ENCODE measurements at regions not wholly inside any gene's neighbourhood (a gene's known extent, or its start where the extent isn't known, plus 50 kb on each side); places are given as distances from the start of the nearest gene placed in this dataset.
A peak's percentile ranks its signal among the peaks of the same experiment; 100 is the strongest.

- FAIRE-seq, result no peak
- DNase-seq (ENCODE audit: low spot score), result no peak
These were observed 372.8 kb upstream of the CCDC179 start for GRCh38 chr11:23233075-23233474.

- FAIRE-seq (no peak), DNase-seq (ENCODE audit: low spot score) (no peak)
These were observed 376.7 kb upstream of the CCDC179 start for GRCh38 chr11:23236826-23237555.

DNA sequence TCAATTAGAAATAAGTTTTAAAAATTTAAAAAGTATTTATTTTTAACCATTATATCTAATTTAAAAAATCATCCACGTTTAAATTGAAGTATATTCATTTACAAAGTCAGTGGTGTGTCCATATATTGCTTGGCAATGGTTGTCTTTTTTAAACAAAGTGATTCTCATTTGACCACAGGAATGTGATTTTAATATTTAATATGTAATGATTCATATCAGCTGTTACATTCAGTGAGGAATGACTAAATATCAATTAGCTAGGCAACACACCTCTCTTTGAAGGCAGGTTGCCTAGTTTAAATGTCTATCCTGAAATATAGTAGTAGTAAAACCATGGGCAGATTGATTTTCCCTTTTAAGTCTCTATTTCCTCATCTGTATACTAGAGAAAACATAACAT is 392.2 kb upstream of the CCDC179 start:
- DNase-seq (ENCODE audit: low spot score), result no peak
- FAIRE-seq, result no peak

DNA sequence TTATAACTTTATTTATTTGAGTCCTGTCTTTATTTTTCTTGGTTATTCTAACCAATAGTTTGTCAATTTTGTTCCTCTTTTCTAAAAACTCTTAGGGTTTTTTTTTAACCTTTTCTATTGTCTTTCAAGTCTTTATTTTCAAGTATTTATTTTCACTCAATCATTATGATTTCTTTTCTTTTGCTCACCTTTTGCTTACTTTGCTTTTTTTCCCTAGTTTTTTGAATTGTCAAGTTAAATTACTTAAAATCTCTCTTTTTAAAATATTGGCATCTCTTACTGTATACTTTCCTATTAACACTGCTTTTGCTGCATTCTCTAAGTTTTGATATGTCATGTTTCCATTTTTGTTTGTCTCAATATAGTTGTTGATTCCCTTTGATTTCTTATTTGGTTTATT is 396.8 kb upstream of the CCDC179 start:
- FAIRE-seq (no peak), DNase-seq (ENCODE audit: low spot score) (no peak)

GRCh38 chr11:23257556-23257955 is 397.3 kb upstream of the CCDC179 start:
- DNase-seq (ENCODE audit: low spot score), result no peak
- no peak for FAIRE-seq

GRCh38 chr11:23263466-23263865 is 403.2 kb upstream of the CCDC179 start:
- FAIRE-seq (no peak), DNase-seq (ENCODE audit: low spot score) (no peak)

DNA sequence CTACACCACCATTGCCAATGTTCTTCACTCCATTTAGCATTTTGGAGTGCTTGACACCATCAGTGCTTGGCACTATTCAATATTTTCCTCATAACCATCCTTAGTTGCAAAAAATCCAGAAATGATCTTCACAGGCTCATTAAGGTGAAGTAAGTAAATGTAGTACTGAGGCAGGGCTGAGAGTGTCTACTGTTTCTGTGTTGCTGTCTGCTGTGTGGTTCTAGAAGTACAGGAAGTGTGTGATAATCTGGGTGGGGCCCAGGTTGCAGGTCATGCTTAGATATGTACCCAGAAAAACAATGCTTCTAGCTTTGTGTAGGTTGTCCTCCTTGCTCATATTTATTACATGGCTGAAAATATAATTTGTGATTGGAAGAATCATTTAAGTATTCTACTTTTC is 411.8 kb upstream of the CCDC179 start:
- FAIRE-seq, result no peak
- DNase-seq (ENCODE audit: low spot score), result no peak

DNA sequence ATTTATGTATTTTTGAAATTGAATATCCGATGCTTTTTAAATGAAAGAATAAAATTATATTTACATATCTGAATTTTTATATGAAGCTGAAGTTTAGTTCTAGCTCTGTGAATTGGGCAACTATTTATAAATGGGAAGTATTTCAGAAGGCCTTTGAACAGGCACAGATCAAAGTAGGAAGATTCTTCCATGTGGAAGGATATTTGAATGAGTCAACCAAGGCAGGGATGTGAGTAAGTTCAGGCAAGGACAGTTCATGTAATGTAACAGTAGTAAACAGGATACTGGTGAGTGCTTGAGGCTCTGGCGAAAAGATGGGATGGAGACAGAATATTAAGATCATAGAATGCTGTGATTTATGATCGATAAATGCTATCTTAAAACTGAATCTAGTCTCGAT is 417.8 kb upstream of the CCDC179 start:
- DNase-seq (ENCODE audit: low spot score) (no peak), FAIRE-seq (no peak)

GRCh38 chr11:23280088-23280487 is 419.8 kb upstream of the CCDC179 start:
- no peak for DNase-seq (ENCODE audit: low spot score)
- FAIRE-seq, result no peak

GRCh38 chr11:23283666-23284065 is 423.4 kb upstream of the CCDC179 start:
- FAIRE-seq (no peak), DNase-seq (ENCODE audit: low spot score) (no peak)

DNA sequence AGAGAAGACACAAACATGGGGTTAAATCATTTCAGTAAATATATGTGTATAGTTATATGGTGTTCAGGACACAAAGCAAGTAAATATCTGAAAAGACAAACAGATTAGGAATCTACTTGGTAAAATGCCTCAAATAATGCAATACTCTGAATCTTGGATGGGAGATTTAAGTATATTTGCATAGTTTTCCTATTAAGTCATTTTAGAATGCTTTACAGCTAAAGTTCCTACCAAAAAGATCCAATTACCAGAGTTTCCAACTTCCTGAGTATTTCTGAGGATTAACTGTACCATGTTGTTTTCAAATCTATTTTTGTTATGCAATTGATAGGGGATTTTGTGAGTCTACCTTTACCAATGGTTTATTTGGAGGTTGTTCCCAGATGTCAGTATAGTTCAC is 424.4 kb upstream of the CCDC179 start:
- DNase-seq (ENCODE audit: low spot score) (no peak), FAIRE-seq (no peak)

DNA sequence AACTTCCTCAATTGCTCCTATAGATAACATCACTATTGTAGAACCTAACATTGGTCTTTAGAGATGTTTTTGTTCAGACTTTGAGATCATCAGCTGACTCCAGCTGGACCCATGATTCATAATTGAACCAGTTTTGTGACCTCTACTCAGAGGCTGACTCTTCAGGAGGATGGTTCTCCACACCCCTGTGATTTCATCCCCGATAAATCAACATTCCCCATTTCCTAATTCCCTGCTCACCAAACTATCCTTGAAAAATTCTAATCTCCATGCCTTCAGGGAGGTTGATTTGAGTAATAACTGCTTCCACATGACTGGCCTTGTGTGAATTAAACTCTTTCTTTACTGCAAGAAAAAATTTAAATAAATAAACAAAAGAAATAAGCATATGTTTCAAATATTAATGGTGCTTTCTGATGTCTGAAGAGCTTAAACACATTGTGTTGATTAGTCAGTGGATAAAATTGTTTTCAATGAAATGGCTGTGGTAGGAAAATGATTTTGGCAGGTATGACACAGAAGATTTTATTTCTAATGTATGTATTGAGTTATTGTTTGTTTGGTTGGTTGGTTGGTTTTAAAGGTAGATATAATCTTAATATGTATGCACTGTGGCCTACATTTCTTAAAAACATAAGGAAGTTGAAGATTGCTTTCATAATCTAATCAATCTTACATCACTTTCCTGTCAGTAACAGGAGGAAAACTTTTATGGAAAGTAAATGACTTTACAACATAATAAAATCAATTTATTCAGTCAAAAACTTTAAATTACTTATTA is 427.9 kb upstream of the CCDC179 start:
- FAIRE-seq, result no peak
- no peak for DNase-seq (ENCODE audit: low spot score)

GRCh38 chr11:23295241-23295640 is 435.0 kb upstream of the CCDC179 start:
- DNase-seq (ENCODE audit: low spot score) (no peak), FAIRE-seq (no peak)

GRCh38 chr11:23308041-23308440 is 447.8 kb upstream of the CCDC179 start:
- DNase-seq (ENCODE audit: low spot score) (no peak), FAIRE-seq (no peak)

DNA sequence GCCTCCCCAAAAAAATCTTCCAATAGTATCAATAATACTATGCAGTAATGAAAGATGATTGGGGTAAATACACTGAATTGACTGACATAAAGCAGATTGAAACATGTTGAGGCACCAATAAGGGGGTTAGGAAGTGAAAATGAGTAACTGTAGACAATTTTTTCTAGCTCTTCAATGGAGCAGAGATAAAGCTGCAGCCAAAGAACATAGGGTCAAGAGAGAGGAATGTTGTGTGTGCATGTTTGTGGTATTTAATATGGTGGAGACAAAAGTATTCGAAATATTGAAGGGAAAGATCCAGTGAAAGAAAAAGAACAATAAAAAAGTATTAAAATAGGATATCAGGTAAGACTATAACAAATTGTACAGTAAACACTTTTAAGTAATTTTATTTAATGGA is 450.0 kb upstream of the CCDC179 start:
- FAIRE-seq, result no peak
- DNase-seq (ENCODE audit: low spot score), result peak; percentile 11

DNA sequence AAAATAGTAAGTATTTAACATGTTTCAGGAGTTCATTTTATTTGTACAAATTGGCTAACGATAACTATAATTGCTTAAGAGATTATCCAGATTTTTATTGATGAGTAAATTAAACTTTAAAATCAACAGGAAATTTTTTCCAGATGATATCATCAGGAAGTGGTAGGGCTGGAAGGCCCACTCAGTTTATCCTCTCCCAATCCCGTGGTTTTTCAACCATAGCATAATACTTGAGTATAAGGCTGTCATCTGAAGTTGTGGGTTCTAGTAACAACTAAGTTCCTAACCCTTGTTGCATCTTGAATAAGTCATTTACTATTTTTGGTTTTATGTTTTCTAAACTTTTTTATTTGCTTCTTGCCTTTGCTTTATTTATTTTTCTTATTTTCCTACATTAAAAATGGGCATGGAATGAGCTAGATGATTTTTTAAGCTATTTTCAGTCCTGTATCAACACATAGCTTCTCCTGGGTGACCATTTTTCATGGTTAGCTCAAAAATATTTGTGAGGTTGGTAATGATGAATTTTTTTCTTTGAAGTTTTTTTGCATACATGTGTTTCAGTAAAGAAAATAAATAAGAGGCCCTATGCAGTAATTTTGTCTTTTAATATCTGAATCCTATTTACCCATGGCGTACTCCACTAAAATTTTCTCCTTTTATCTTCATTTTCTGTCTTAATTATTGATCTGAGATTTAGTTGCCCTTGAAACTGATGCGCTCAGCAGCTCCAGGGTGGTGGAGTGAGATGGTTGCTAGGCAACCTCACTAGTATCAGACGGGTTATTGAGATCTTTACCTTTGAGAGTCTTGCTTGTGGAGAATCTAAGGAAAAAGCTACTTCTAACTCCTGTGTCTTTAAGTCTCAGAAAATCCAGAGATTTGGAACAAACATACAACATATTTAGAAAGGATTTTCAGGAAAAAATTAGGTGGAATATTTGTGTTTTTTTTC is 452.0 kb upstream of the CCDC179 start:
- peak; percentile 42 for DNase-seq (ENCODE audit: low spot score)

GRCh38 chr11:23313001-23313400 is 452.7 kb upstream of the CCDC179 start:
- FAIRE-seq, result no peak
- no peak for DNase-seq (ENCODE audit: low spot score)

More for the DNA sequence above, 452.0 kb upstream of the CCDC179 start:
- FAIRE-seq, result peak; percentile 25

- DNase-seq (ENCODE audit: low spot score) (no peak), FAIRE-seq (no peak)
These were observed 453.9 kb upstream of the CCDC179 start for GRCh38 chr11:23314162-23314561.

DNA sequence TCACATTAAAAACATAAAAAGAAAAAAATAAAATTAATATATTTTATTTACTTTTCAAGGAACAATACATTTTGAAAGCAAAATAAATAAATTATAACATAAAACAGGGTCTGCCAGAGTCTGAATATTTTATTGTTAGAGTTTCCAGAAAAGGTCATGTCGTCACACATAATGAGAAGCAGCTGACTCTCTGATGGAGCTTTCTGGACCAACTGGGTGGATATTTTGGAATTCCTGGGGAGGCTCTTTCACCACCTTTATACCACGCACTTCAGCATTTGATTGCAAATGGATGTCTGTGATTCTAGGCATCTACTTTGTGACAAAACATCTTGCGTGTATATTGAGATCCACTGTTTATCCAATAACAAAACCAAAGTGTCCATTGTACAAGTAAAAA is 455.0 kb upstream of the CCDC179 start:
- FAIRE-seq, result no peak
- DNase-seq (ENCODE audit: low spot score), result no peak

- DNase-seq (ENCODE audit: low spot score) (no peak), FAIRE-seq (no peak)
These were observed 457.5 kb upstream of the CCDC179 start for GRCh38 chr11:23317816-23318215.

DNA sequence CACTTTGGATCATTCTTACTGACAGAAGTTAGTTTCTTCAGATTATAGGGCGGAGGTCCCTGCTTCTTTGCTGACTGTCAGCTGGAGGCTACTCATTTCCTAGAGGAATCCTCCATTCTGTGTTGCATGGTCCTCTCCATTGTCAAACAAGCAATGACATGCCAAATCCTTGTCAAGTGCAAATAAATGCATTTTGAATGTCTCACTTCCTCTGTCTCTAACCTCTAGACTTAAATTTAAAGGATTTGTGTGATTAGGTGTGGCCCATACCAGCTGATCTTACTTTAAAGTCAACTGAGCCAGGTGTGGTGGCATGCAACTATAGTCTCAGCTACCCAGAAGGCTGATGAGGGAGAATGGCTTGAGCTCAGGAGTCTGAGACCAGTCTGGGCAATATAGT is 458.4 kb upstream of the CCDC179 start:
- no peak for FAIRE-seq

GRCh38 chr11:23320131-23320530 is 459.9 kb upstream of the CCDC179 start:
- FAIRE-seq (no peak), DNase-seq (ENCODE audit: low spot score) (no peak)

More for the DNA sequence above, 458.4 kb upstream of the CCDC179 start:
- DNase-seq (ENCODE audit: low spot score), result no peak

Measured in RCC 7860 (cell line).